MM.1S (cell line): ENCODE measurements at regions not wholly inside any gene's neighbourhood (a gene's known extent, or its start where the extent isn't known, plus 50 kb on each side); places are given as distances from the start of the nearest gene placed in this dataset.

Source experiments
- DNase-seq: peaks from one replicate; pipeline ENCODE4 v3.0.0-alpha.2; 2015
- H2AFZ ChIP-seq: fragments of 300-600 bp; sonication (generic); 2 replicates; pipeline ENCODE4 v1.6.0; 2016; ENCODE audit warnings: antibody characterized with exemption, low read length
- H3F3A ChIP-seq: fragments of 300-600 bp; sonication (generic); 2 replicates; pipeline ENCODE4 v1.6.1; 2016; ENCODE audit warnings: mild to moderate bottlenecking, antibody characterized with exemption, low read length, moderate library complexity, mixed read lengths; ENCODE audit not compliant: insufficient read depth
- H3K27ac ChIP-seq: fragments of 300-600 bp; sonication (generic); 2 replicates; pipeline ENCODE4 v1.5.1; 2016; ENCODE audit warnings: mild to moderate bottlenecking, low read length
- H3K27me3 ChIP-seq: fragments of 300-600 bp; sonication (generic); replicated peaks from 2 replicates; pipeline ENCODE4 v1.6.0; 2016; ENCODE audit warnings: low read length; ENCODE audit not compliant: insufficient read depth
- H3K36me3 ChIP-seq: fragments of 300-600 bp; sonication (generic); replicated peaks from 2 replicates; pipeline ENCODE4 v1.6.1; 2016; ENCODE audit warnings: mild to moderate bottlenecking, low read length, mixed read lengths; ENCODE audit not compliant: insufficient read depth
- H3K4me1 ChIP-seq: fragments of 300-600 bp; sonication (generic); 2 replicates; pipeline ENCODE4 v1.6.1; 2016; ENCODE audit warnings: low read length, mixed read lengths
- H3K4me2 ChIP-seq: fragments of 300-600 bp; sonication (generic); 2 replicates; pipeline ENCODE4 v1.6.0; 2016; ENCODE audit warnings: low read depth, low read length
- H3K4me3 ChIP-seq: fragments of 300-600 bp; sonication (generic); 2 replicates; pipeline ENCODE4 v1.5.1; 2016; ENCODE audit warnings: low read length, mixed read lengths
- H3K79me2 ChIP-seq: fragments of 300-600 bp; sonication (generic); 2 replicates; pipeline ENCODE4 v1.6.1; 2016; ENCODE audit warnings: mixed run types, low read length, mixed read lengths
- H3K9ac ChIP-seq: fragments of 300-600 bp; sonication (generic); 2 replicates; pipeline ENCODE4 v1.6.1; 2016; ENCODE audit warnings: low read length, mixed read lengths
- H3K9me2 ChIP-seq: fragments of 300-600 bp; sonication (generic); replicated peaks from 2 replicates; pipeline ENCODE4 v1.6.1; 2016; ENCODE audit warnings: mild to moderate bottlenecking, low read length, mixed read lengths; ENCODE audit not compliant: insufficient read depth
- H3K9me3 ChIP-seq: fragments of 300-600 bp; sonication (generic); replicated peaks from 2 replicates; pipeline ENCODE4 v1.6.1; 2016; ENCODE audit warnings: mild to moderate bottlenecking, low read length, mixed read lengths; ENCODE audit not compliant: insufficient read depth
- H4K20me1 ChIP-seq: fragments of 300-600 bp; sonication (generic); 2 replicates; pipeline ENCODE4 v1.6.1; 2016; ENCODE audit warnings: mild to moderate bottlenecking, low read length, moderate library complexity, mixed read lengths; ENCODE audit not compliant: insufficient read depth
- EZH2 ChIP-seq: fragments of 300-600 bp; sonication (generic); optimal IDR thresholded peaks from 2 replicates; pipeline ENCODE3; 2017; ENCODE audit warnings: low read depth, mild to moderate bottlenecking, antibody characterized with exemption, low read length, mixed read lengths
- EZH2phosphoT487 ChIP-seq: fragments of 300-600 bp; sonication (generic); IDR thresholded peaks from 2 replicates; pipeline ENCODE4 v1.6.1; 2018; ENCODE audit warnings: antibody characterized with exemption, low read length
- TF ChIP-seq, protein P1 (sequence below): fragments of 300-600 bp; sonication (generic); IDR thresholded peaks from 2 replicates; pipeline ENCODE4 v1.5.1; 2016; ENCODE audit warnings: antibody characterized with exemption, low read length, mixed read lengths

DNA sequence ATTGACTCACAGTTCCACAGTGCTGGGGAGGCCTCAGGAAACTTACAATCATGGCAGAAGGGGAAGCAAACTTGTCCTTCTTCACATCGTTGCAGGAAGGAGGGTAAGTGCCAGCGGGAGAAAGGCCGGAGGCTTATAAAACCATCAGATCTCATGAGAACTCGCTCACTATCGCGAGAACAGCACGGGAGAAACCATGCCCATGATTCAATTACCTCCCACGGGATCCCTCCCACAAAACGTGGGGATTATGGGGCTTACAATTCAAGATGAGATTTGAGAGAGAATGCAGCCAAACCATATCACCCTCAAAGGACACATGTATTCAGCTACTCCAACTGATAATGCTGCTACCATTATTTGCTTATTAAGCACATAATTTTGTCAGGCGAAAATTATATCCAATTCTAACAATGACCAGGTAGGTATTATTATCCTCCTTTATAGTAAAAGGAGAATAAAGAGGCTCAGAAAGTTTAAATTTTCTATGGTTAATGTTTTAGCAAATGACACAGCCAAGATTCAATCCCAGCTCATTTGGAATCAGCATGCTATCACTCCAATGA is 327.2 kb upstream of the CDIN1 start:
- DNase-seq, result no peak
- no peaks in the 10 kb centered on the region for H4K20me1 ChIP-seq
- H3K27me3 ChIP-seq, result no peaks in the 10 kb centered on the region
- no peak overlapping the region for H3K4me3 ChIP-seq
- H3K36me3 ChIP-seq, result no peaks in the 10 kb centered on the region
- no peaks in the 10 kb centered on the region for H3K9me2 ChIP-seq
- H3K4me2 ChIP-seq, result no peak overlapping the region
- H3F3A ChIP-seq, result no peaks in the 10 kb centered on the region
- H3K79me2 ChIP-seq, result no peaks in the 10 kb centered on the region
- H2AFZ ChIP-seq, result no peak overlapping the region
- no peak overlapping the region for H3K27ac ChIP-seq
- no peaks in the 10 kb centered on the region for H3K9me3 ChIP-seq
- no peak overlapping the region for H3K9ac ChIP-seq
- H3K4me1 ChIP-seq, result no peaks in the 10 kb centered on the region
- TF ChIP-seq, protein P1, sequence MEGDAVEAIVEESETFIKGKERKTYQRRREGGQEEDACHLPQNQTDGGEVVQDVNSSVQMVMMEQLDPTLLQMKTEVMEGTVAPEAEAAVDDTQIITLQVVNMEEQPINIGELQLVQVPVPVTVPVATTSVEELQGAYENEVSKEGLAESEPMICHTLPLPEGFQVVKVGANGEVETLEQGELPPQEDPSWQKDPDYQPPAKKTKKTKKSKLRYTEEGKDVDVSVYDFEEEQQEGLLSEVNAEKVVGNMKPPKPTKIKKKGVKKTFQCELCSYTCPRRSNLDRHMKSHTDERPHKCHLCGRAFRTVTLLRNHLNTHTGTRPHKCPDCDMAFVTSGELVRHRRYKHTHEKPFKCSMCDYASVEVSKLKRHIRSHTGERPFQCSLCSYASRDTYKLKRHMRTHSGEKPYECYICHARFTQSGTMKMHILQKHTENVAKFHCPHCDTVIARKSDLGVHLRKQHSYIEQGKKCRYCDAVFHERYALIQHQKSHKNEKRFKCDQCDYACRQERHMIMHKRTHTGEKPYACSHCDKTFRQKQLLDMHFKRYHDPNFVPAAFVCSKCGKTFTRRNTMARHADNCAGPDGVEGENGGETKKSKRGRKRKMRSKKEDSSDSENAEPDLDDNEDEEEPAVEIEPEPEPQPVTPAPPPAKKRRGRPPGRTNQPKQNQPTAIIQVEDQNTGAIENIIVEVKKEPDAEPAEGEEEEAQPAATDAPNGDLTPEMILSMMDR, result no peak
- no peak for TF ChIP-seq EZH2phosphoT487
- no peak for TF ChIP-seq EZH2

DNA sequence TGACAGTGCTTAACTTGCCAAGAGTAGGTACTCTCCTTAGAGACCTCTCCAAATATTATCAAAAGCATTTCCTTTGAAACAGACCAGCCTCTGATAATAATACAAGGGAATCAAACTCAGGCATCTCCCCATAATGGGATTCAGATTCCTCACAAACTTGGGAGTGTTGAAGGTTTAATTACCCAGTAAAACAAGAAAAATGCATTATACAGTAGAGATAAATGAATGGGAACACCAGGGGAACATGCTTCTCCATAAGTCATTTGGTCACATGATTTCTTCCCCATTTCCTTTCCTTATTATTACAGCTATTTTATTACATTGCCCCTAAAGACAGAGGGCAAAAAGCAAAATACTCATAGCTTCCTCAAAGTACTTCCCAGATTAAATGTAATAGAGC is 325.0 kb upstream of the CDIN1 start:
- Histone ChIP-seq H4K20me1 (no peaks in the 10 kb centered on the region), H3K4me2 (no peak overlapping the region), H3K9ac (no peak overlapping the region), H3K36me3 (no peaks in the 10 kb centered on the region), H3K4me3 (no peak overlapping the region), H3K9me3 (no peaks in the 10 kb centered on the region), H3K79me2 (no peaks in the 10 kb centered on the region), H3K4me1 (no peaks in the 10 kb centered on the region), H3K9me2 (no peaks in the 10 kb centered on the region), H3F3A (no peaks in the 10 kb centered on the region), H3K27me3 (no peaks in the 10 kb centered on the region), H3K27ac (no peak overlapping the region), H2AFZ (no peak overlapping the region)
- TF ChIP-seq EZH2phosphoT487 (no peak), EZH2 (no peak)
- TF ChIP-seq, protein P1, result no peak
- DNase-seq, result no peak

DNA sequence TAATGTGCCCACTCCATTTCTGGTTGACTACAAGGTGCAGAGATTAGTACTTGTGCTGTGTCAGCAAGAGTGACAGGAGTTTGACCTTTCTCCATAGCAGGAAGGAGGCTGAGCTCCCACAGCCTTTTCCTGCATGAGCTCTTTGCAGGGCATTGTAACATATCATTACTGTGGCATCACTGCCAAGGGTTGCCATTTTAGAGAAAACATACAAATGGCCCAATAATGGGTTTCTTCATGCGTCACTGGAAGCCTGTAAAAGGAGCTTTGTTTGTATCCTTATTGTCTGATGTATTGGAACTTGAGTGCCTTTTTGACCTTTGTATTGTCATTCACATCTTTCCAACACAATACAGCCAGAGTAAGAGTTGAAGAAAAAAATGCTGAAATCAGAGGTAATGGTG is 323.0 kb upstream of the CDIN1 start:
- H3F3A ChIP-seq, result no peaks in the 10 kb centered on the region
- H3K27me3 ChIP-seq, result no peaks in the 10 kb centered on the region
- no peak overlapping the region for H3K9ac ChIP-seq
- H2AFZ ChIP-seq, result no peak overlapping the region
- no peak overlapping the region for H3K4me2 ChIP-seq
- no peaks in the 10 kb centered on the region for H4K20me1 ChIP-seq
- H3K79me2 ChIP-seq, result no peaks in the 10 kb centered on the region
- DNase-seq, result no peak
- no peaks in the 10 kb centered on the region for H3K4me1 ChIP-seq
- H3K4me3 ChIP-seq, result no peak overlapping the region
- TF ChIP-seq EZH2phosphoT487 (no peak), EZH2 (no peak)
- TF ChIP-seq, protein P1, result no peak
- H3K9me2 ChIP-seq, result no peaks in the 10 kb centered on the region
- no peaks in the 10 kb centered on the region for H3K9me3 ChIP-seq
- H3K36me3 ChIP-seq, result no peaks in the 10 kb centered on the region
- H3K27ac ChIP-seq, result no peak overlapping the region
